Choroid plexus epithelial cell (primary cell): ENCODE measurements at regions not wholly inside any gene's neighbourhood (a gene's known extent, or its start where the extent isn't known, plus 50 kb on each side); places are given as distances from the start of the nearest gene placed in this dataset.
A peak's percentile ranks its signal among the peaks of the same experiment; 100 is the strongest.

Source experiments
- DNase-seq: peaks from one replicate; pipeline ENCODE4 v3.0.0-alpha.2; 2010; ENCODE audit warnings: low read depth
- H3K4me3 ChIP-seq: 2 replicates; pipeline ENCODE4 v1.5.1; 2011; ENCODE audit warnings: low read depth, mild to moderate bottlenecking, control low read depth, low read length, moderate library complexity
- CTCF ChIP-seq: conservative IDR thresholded peaks from 2 replicates; pipeline ENCODE4 v1.5.1; 2011; ENCODE audit warnings: low read depth, mild to moderate bottlenecking, control low read depth, inconsistent platforms, low read length, moderate library complexity

DNA sequence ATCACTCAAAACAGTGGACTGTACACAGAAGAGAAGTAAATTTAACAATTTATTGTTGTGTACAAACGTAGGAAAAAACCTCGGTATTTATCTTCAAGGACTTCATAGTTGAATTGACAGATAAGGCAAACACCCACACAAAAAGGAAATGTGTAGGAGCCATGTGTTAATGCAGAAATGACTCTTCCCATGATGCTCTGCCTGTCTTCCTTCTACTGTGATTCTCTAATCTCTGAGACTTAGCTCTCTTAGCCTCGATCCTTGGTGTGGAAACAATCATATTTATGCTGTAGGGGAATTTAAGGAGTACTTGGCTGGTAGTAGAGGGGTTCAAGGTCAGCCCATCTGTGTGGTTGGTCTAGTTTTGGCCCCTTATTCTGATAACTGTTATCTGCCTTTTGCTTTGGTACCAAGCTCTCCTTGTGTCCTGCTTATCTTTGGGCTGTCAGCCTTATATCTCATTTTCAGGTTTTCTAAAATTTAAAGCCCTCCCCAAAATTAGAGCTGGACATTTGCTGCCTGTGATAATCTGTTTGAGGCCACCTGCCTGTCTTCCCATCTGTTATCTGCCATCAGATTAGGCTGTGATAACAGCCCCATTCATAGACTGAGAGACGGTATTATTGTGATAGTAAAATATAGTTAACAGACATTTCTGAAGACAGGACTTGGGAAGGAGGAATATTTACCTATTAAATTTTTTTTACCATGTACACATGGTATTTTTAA is 81.7 kb downstream of the GPR85 start:
- no peak overlapping the region for H3K4me3 ChIP-seq
- TF ChIP-seq CTCF: no peak
- DNase-seq: no peak

DNA sequence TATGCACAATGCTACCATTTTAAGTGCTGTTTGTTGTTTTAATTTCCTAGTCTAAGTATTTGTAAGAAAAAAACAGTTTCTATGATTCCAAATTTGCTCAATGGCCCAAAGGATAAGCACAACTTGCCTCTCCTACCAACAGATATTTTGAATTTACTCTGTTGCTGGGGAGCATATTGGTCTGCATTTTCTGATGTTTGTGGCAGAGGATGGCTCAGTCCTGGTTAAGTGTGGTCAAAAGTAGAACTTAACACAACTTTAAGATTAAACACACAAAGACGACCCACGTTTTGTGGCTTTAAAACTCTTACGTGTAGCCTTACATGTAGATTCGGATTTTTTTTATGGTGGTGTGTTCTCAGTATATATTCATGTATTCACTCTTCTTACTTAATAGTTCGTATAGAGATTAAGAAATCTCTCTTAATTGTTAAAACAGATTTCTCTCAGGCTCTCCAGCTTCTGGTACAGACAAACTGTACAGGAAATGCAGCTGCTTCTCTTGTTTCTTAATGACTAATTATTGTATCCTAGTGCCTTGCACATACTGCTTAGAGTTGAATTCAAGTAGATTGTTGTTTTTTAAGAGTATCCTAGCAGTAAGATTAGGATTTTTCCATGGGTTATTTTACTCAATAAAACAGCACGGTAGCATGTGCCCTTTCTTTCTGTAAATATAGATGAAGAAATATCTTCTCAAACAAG is 86.2 kb downstream of the GPR85 start:
- TF ChIP-seq CTCF: no peak
- H3K4me3 ChIP-seq: no peak overlapping the region
- no peak for DNase-seq

DNA sequence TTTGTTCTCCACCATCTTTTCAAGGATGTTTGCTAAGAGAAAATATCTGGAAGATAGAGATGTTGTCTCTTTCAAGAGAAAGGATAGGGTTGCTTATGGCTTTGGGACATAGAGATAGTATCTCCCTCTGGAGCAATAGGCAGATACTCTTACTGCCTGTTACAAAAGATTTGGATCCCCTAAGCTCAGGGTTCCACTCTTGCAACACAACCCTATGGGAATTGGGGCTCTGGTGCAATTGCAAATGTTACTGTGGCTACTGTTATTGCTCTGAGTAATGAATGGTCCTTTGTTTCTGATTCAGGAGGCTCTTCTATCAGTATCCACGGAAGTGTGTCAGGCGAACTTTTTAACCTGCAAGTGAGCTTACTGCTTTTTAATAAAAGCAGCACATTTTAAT is 88.8 kb downstream of the GPR85 start:
- TF ChIP-seq CTCF: no peak
- H3K4me3 ChIP-seq: no peak overlapping the region
- no peak for DNase-seq

DNA sequence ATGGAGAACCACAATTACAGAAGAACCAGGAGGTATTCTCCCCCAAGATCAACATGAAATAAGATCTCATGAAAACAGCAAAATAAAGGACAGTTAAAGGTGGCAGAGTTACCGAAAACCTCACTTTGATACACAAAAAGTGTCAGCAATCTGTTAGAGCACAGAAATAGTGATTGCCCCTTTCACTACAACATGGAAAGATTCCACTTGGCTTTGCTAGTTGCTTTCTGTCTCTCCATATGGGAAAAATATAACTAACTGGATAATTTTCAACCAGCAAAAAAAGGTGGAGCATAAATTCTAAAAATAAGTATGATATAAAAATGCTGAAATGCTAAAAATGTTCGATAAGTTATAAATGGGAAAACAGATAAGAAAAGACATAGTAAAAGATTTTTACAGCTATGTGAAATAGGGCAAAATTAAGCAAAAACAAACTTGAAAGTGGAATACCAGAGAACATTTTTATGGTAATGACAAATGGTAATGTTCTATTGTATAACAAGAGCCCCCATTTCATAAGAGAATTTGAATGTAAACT is 90.2 kb downstream of the GPR85 start:
- no peak for TF ChIP-seq CTCF
- H3K4me3 ChIP-seq: no peak overlapping the region
- DNase-seq: no peak

DNA sequence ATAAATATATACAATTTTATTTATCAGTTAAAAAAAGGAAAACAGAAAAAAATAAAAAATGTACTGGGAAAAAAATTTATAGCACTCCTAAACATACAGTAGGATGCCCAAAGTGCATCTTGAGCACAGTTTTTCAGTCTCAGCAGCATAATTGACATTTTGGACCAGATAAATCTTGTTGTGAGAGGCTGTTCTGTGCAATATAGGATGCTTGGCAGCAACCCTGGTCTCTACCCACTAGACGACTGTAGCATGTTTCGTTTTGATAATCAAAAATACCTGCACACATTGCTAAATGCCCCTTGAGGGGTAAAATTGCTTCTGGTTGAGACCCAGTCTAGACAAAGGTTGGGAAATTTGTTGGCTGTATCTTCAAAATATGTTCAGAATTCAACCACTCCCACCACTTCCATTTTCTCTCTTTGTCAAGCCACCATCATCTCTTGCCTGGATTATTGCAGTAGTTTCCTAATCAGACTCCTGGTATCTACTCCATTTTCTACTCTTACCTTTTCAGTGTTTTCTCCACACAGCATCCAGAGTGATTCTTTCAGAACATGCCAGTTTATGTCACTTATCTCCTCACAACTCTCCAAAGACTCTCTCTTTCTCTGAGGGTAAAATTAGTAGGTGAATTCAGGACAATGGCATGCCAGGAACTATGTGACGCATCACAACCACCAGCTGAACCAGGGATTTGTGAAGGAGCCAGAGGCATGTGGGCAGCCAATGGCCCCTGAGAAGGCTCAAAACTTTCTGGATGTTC is 91.4 kb downstream of the GPR85 start:
- no peak overlapping the region for H3K4me3 ChIP-seq
- TF ChIP-seq CTCF: no peak
- DNase-seq: peak; percentile 48

DNA sequence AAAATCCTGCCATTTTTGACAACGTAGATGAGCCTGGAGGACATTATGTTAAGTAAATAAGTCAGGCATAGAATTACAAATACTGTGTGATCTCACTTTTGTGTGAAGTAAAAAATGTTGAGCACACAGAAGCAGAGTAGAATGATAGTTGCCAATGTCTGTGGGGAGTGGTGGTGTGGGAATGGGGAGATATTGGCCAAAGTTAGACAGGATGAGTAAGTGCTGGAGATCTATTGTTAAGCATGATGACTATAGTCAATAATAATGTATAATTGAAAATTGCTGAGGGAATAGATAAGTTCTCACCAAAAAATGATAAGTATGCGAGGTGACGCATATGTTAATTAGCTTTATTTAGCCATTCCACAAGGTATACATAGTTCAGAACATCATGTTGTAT is 92.0 kb downstream of the GPR85 start:
- no peak for TF ChIP-seq CTCF
- no peak for DNase-seq

More for the DNA sequence above, 92.0 kb downstream of the GPR85 start:
- H3K4me3 ChIP-seq: no peak overlapping the region
